HAP-1 (cell line): ENCODE measurements at regions not wholly inside any gene's neighbourhood (a gene's known extent, or its start where the extent isn't known, plus 50 kb on each side); places are given as distances from the start of the nearest gene placed in this dataset.

Experiments used
- DNase-seq, 2 experiments: peaks; one replicate each; pipeline ENCODE4 v3.0.0-alpha.2; 2016 to 2020; ENCODE audit warnings: low spot score in 2 of 2
- H3K27me3 ChIP-seq: fragments of 250-450 bp; sonication (Bioruptor Pico); 2 replicates; pipeline ENCODE4 v1.5.1; 2020; ENCODE audit warnings: low read depth, mild to moderate bottlenecking, moderate library complexity
- H3K36me3 ChIP-seq: fragments of 250-450 bp; sonication (Bioruptor Pico); replicated peaks from 2 replicates; pipeline ENCODE4 v1.5.1; 2020; ENCODE audit warnings: mild to moderate bottlenecking
- H3K4me1 ChIP-seq: fragments of 250-450 bp; sonication (Bioruptor Pico); 2 replicates; pipeline ENCODE4 v1.5.1; 2020; ENCODE audit warnings: mild to moderate bottlenecking
- H3K4me3 ChIP-seq: fragments of 250-450 bp; sonication (Bioruptor Pico); 2 replicates; pipeline ENCODE4 v1.5.1; 2020; ENCODE audit warnings: mild to moderate bottlenecking, moderate library complexity
- H3K9me3 ChIP-seq: fragments of 250-450 bp; sonication (Bioruptor Pico); 2 replicates; pipeline ENCODE4 v1.5.1; 2020; ENCODE audit warnings: mild to moderate bottlenecking, moderate library complexity
- in situ Hi-C: fragments of 300-500 bp; cut with MboI; formaldehyde crosslinking; loops from 3 replicates; pipeline ENCODE4 v1.14.3; 2020; ENCODE audit warnings: low sequenced_read_pairs, inconsistent platforms, mixed read lengths

DNA sequence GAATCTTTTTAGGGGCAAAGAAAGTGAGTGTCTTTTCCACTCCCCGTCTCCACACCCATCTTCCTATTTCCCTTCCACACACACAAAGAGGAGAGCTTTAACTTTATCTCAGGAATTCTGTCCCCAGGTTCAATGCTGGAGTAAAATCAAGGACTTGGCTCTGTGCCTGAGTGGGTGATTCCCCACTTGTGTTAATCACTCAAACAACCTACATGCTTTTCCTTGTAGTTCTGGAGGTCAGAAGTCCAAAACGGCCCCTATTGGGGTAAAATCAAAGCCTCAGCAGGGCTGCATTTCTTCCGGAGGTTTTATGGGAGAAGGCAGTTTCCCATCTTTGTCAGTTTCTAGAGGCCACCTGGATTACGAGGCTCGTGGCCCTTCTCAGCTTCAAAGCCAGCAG, 422.3 kb upstream of the RBFOX1 start:
- H3K4me1 ChIP-seq: no peaks in the 10 kb centered on the region
- no peaks in the 10 kb centered on the region for H3K27me3 ChIP-seq
- H3K36me3 ChIP-seq: no peaks in the 10 kb centered on the region
- no peak overlapping the region for H3K4me3 ChIP-seq
- in situ Hi-C loops: no loop called here
- no peaks in the 10 kb centered on the region for H3K9me3 ChIP-seq
- DNase-seq: no peak

GRCh38 chr16:6905601-6906000, 427.0 kb upstream of the RBFOX1 start:
- no peaks in the 10 kb centered on the region for H3K36me3 ChIP-seq
- in situ Hi-C loops: no loop called here
- no peak overlapping the region for H3K4me3 ChIP-seq
- no peaks in the 10 kb centered on the region for H3K4me1 ChIP-seq
- H3K27me3 ChIP-seq: no peaks in the 10 kb centered on the region
- no peaks in the 10 kb centered on the region for H3K9me3 ChIP-seq
- DNase-seq: no peak

DNA sequence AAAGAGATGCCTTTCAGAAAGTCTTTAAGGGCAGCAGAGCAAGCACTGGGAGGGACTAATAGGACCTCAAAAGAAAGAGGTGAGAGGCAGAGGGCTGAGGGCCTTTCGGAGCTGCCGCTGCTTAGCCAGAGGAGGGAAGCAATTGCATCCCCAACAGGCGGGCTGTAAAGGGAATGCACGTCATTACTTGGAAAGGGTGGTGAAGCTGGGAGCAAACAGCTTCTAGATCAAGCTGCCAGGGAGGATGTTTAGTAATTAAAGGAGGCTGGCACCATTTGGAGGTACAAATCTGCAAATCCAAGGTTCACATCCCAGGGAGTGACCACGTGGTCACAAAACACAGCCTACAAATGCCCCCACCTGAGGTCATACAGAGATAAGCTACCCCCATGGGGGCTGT, 429.0 kb upstream of the RBFOX1 start:
- in situ Hi-C loops: no loop called here
- no peak for DNase-seq
- Histone ChIP-seq H3K36me3 (no peaks in the 10 kb centered on the region), H3K27me3 (no peaks in the 10 kb centered on the region), H3K4me1 (no peaks in the 10 kb centered on the region), H3K9me3 (no peaks in the 10 kb centered on the region), H3K4me3 (no peak overlapping the region)

DNA sequence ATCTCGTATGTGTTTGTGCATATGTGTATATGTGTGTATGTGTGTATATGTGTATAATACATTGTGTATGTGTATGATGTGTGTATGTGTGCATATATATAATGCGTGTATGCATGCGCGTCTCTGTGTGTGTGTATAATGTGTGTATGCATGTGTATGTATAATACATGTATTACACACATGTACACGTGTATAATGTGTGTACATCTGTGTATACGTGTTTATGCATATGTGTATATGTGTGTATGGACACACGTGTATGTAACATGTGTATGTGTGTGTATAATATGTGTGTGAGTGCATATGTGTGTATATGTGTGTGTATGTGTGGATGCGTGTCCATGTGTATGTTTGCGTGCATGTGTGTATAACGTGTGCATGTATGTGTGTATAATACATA, 433.7 kb upstream of the RBFOX1 start:
- no peaks in the 10 kb centered on the region for H3K36me3 ChIP-seq

GRCh38 chr16:6897876-6898485, 434.7 kb upstream of the RBFOX1 start:
- no peaks in the 10 kb centered on the region for H3K27me3 ChIP-seq
- DNase-seq: no peak
- in situ Hi-C loops: no loop called here
- H3K36me3 ChIP-seq: no peaks in the 10 kb centered on the region
- no peaks in the 10 kb centered on the region for H3K4me1 ChIP-seq
- H3K9me3 ChIP-seq: no peaks in the 10 kb centered on the region
- no peak overlapping the region for H3K4me3 ChIP-seq

More for the DNA sequence above, 433.7 kb upstream of the RBFOX1 start:
- no peaks in the 10 kb centered on the region for H3K9me3 ChIP-seq
- no peaks in the 10 kb centered on the region for H3K4me1 ChIP-seq
- no peak overlapping the region for H3K4me3 ChIP-seq
- H3K27me3 ChIP-seq: no peaks in the 10 kb centered on the region
- DNase-seq: no peak
- in situ Hi-C loops: no loop called here

GRCh38 chr16:6892966-6893365, 439.7 kb upstream of the RBFOX1 start:
- DNase-seq: no peak
- Histone ChIP-seq H3K4me3 (no peak overlapping the region), H3K4me1 (no peaks in the 10 kb centered on the region), H3K27me3 (no peaks in the 10 kb centered on the region), H3K9me3 (no peaks in the 10 kb centered on the region), H3K36me3 (no peaks in the 10 kb centered on the region)
- in situ Hi-C loops: no loop called here

GRCh38 chr16:6891496-6891895, 441.1 kb upstream of the RBFOX1 start:
- H3K36me3 ChIP-seq: no peaks in the 10 kb centered on the region
- H3K4me1 ChIP-seq: no peaks in the 10 kb centered on the region
- in situ Hi-C loops: no loop called here

DNA sequence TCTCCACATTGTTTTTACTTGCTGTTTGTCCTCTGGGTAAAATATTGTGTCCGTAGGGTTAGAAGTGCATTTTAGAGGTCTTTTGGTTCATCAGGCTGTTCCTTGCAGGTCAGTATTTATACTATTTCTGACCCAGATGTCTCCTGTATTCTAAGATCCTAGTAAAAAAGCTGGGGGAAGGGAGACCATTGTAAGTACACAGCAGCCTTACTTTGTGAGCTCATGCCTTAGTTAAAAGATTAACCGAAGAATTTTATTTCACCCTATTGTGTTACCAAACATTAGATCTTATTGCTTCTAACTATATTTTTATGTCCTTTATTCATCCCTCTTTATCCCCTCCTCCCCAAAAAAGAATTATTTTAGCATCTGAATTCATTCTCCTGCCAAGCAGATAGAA, 444.1 kb upstream of the RBFOX1 start:
- in situ Hi-C loops: no loop called here
- no peaks in the 10 kb centered on the region; the same call in 1 of the 2 replicates for H3K9me3 ChIP-seq
- no peaks in the 10 kb centered on the region for H3K36me3 ChIP-seq
- no peaks in the 10 kb centered on the region for H3K27me3 ChIP-seq
- no peak for DNase-seq
- no peaks in the 10 kb centered on the region for H3K4me1 ChIP-seq
- H3K4me3 ChIP-seq: no peak overlapping the region

More at GRCh38 chr16:6891496-6891895, 441.1 kb upstream of the RBFOX1 start:
- no peak for DNase-seq
- no peaks in the 10 kb centered on the region for H3K9me3 ChIP-seq
- no peak overlapping the region for H3K4me3 ChIP-seq
- no peaks in the 10 kb centered on the region for H3K27me3 ChIP-seq

- no peaks in the 10 kb centered on the region; the same call in 1 of the 2 replicates for H3K9me3 ChIP-seq
- in situ Hi-C loops: no loop called here
- no peaks in the 10 kb centered on the region for H3K36me3 ChIP-seq
- no peaks in the 10 kb centered on the region for H3K4me1 ChIP-seq
- H3K27me3 ChIP-seq: no peaks in the 10 kb centered on the region
- DNase-seq: no peak
- no peak overlapping the region for H3K4me3 ChIP-seq
Observed at GRCh38 chr16:6884002-6884401, 448.6 kb upstream of the RBFOX1 start.

GRCh38 chr16:6880263-6880662, 452.4 kb upstream of the RBFOX1 start:
- H3K4me3 ChIP-seq: no peak overlapping the region
- H3K27me3 ChIP-seq: no peaks in the 10 kb centered on the region
- H3K36me3 ChIP-seq: no peaks in the 10 kb centered on the region
- H3K4me1 ChIP-seq: no peaks in the 10 kb centered on the region
- no peak for DNase-seq
- in situ Hi-C loops: no loop called here
- H3K9me3 ChIP-seq: no peaks in the 10 kb centered on the region; the same call in 1 of the 2 replicates

GRCh38 chr16:6864671-6865070, 468.0 kb upstream of the RBFOX1 start:
- Histone ChIP-seq H3K27me3 (no peaks in the 10 kb centered on the region), H3K4me1 (no peaks in the 10 kb centered on the region), H3K36me3 (no peaks in the 10 kb centered on the region), H3K4me3 (no peak overlapping the region), H3K9me3 (no peaks in the 10 kb centered on the region)
- in situ Hi-C loops: no loop called here
- no peak for DNase-seq

DNA sequence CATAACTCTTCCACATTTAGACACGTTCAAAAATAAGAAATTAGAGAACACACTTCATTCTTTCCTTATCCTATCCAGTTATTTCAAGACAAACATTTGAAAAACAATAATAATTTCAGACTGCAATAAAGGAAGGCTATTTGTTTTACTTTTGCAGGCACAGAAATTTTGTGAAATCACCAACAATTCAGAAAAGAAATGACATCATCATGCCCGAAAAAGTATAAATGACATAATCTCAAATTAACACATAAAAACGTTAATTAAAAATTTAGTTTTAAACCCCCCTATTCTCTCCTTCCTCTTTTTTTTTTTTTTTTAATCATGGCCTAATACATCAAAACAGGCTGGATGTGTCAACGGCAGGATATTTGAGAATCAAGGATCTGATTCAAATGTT, 468.4 kb upstream of the RBFOX1 start:
- in situ Hi-C loops: no loop called here

GRCh38 chr16:6863135-6863534, 469.5 kb upstream of the RBFOX1 start:
- H3K4me3 ChIP-seq: no peak overlapping the region
- DNase-seq: no peak
- in situ Hi-C loops: no loop called here
- no peaks in the 10 kb centered on the region for H3K9me3 ChIP-seq
- no peaks in the 10 kb centered on the region for H3K4me1 ChIP-seq
- no peaks in the 10 kb centered on the region for H3K36me3 ChIP-seq
- H3K27me3 ChIP-seq: no peaks in the 10 kb centered on the region

More for the DNA sequence above, 468.4 kb upstream of the RBFOX1 start:
- no peaks in the 10 kb centered on the region for H3K36me3 ChIP-seq
- DNase-seq: no peak
- no peaks in the 10 kb centered on the region for H3K9me3 ChIP-seq
- no peaks in the 10 kb centered on the region for H3K27me3 ChIP-seq
- no peaks in the 10 kb centered on the region for H3K4me1 ChIP-seq
- no peak overlapping the region for H3K4me3 ChIP-seq

DNA sequence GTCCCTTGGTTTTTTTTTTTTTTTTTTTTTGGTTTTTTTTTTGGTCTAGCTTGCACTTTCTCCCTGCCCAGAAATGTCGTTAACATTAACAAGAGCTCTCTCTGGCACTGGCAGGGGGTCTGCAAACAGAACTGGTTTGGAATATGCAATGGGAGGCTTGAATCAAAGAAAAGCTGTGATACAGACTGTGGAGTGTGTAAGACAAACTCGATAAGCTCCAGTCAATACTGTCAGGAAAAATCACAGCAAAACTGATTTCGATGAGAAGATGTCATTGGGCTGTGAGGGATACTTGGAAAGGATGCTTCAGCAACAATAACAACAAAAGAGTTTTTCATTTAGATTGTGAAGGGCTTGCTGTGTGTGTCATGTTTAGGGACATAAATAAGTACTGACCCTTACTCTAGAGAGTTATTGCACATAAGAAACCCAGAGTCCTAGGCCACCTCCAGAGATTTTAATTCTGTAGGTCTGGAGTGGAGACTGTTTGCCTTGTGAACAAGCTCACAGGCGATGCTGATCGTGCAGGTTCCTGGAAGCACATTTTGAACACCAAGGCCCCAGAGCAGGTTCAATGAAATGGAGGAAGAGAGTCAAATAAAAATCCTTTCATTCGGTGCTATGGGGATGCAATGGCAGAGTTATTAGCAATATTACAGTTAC, 470.7 kb upstream of the RBFOX1 start:
- no peak for DNase-seq
- in situ Hi-C loops: no loop called here

More for the DNA sequence above, 470.7 kb upstream of the RBFOX1 start:
- Histone ChIP-seq H3K9me3 (no peaks in the 10 kb centered on the region), H3K4me3 (no peak overlapping the region), H3K36me3 (no peaks in the 10 kb centered on the region), H3K4me1 (no peaks in the 10 kb centered on the region), H3K27me3 (no peaks in the 10 kb centered on the region)
